ENCODE measurements at regions not wholly inside any gene's neighbourhood (a gene's known extent, or its start where the extent isn't known, plus 50 kb on each side); places are given as distances from the start of the nearest gene placed in this dataset.
A peak's percentile ranks its signal among the peaks of the same experiment; 100 is the strongest.

DNA sequence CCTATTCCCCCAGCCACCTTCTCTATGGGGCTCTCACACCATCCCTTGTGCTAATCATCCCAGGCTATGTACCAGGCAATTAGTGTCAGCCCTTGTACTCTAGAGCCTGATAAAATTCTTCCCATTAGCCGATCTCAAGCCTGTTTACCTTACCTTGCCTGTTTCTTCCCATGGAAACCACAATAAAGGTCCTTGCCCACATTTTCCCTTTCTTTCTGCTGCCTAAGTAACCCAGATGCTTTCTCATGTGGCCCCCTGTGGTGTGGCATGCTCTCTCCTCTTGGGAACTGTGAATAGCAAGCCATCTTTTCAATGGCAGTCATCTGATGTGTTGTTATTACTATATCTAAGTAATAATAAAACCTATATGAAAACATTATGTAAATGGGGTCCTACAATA is 265.8 kb upstream of the ELAC2 start:
- Histone ChIP-seq H2AFZ (no peak overlapping the region; the same call in 1 of the 2 replicates), H3K36me3 (ENCODE audit: insufficient read depth) (no peaks in the 10 kb centered on the region), H3F3A (replicated peaks; ENCODE audit: low read depth) (no peaks in the 10 kb centered on the region), H3K4me2 (no peak overlapping the region), H3K27me3 (ENCODE audit: insufficient read depth) (no peaks in the 10 kb centered on the region), H4K20me1 (replicated peaks; ENCODE audit: insufficient read depth) (no peaks in the 10 kb centered on the region), H3K4me3 (no peak overlapping the region), H3K9me2 (ENCODE audit: insufficient read depth) (peaks cover 9% of the 10 kb centered on the region), H3K27ac (ENCODE audit: low read depth) (no peak overlapping the region), H3K79me2 (replicated peaks; ENCODE audit: insufficient read depth) (no peaks in the 10 kb centered on the region), H3K4me1 (ENCODE audit: insufficient read depth) (no peaks in the 10 kb centered on the region)
- no peak for TF ChIP-seq CTCF (conservative IDR thresholded peaks at IDR 0.05; ENCODE audit: low read depth in 2 of 2)
- no peak overlapping the region for H3K4me3 Mint-ChIP-seq
- no peaks in the 10 kb centered on the region for H3K9me3 Mint-ChIP-seq
- DNase-seq (ENCODE audit: low spot score) (peak; percentile 30), ATAC-seq (no peak; the same call in 2 of the 3 replicates)
- no peaks in the 10 kb centered on the region for H3K36me3 Mint-ChIP-seq (ENCODE audit: low read depth)
- H3K27ac Mint-ChIP-seq, result no peak overlapping the region
- peaks cover 3% of the 10 kb centered on the region for H3K27me3 Mint-ChIP-seq (ENCODE audit: insufficient read depth, low read depth, poor library complexity)
- H3K4me1 Mint-ChIP-seq, result peaks cover 8% of the 10 kb centered on the region

DNA sequence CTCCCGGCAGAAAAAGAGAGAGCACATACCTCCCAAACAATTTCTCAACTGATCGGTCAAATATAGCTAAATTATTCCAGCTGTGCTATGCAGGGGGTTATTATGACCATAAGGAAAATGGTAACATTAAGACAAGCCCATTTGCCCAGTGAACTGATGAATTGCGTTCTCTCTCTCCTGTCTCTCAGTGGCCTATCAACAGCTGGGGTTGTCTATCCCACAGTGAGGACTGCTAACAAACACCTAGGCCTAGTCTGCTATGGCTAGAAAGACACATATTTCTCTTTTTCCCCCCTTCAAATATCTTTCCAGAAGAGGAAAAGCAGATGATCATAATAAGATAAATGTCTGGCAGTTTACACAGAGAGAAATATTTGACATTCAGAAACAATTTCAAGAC is 263.8 kb upstream of the ELAC2 start:
- no peaks in the 10 kb centered on the region for H3K36me3 Mint-ChIP-seq (ENCODE audit: low read depth)
- H3K9me3 Mint-ChIP-seq, result no peaks in the 10 kb centered on the region
- no peak overlapping the region for H3K27ac Mint-ChIP-seq
- TF ChIP-seq CREB1 (CRISPR knock-in tag; IDR thresholded peaks at IDR 0.05; ENCODE audit: low read depth) (no peak), ZNF114 (CRISPR knock-in tag; IDR thresholded peaks at IDR 0.05) (no peak), CTCF (conservative IDR thresholded peaks at IDR 0.05; ENCODE audit: low read depth in 2 of 2) (no peak), EZH2phosphoT487 (IDR thresholded peaks at IDR 0.05; ENCODE audit: unreplicated experiment) (no peak), POLR2AphosphoS5 (IDR thresholded peaks at IDR 0.05; ENCODE audit: low read depth) (no peak), ZNF331 (CRISPR knock-in tag; IDR thresholded peaks at IDR 0.05; ENCODE audit: low read depth) (no peak), ETS1 (IDR thresholded peaks at IDR 0.05) (no peak), ZNF462 (CRISPR knock-in tag; IDR thresholded peaks at IDR 0.05) (no peak), STAT1 (IDR thresholded peaks at IDR 0.05; ENCODE audit: unreplicated experiment) (no peak), EZH2 (IDR thresholded peaks at IDR 0.05; ENCODE audit: low read depth, unreplicated experiment) (no peak)

More for the DNA sequence above, 263.8 kb upstream of the ELAC2 start:
- Mint-ChIP-seq H3K4me3 (no peak overlapping the region), H3K4me1 (peaks cover 8% of the 10 kb centered on the region), H3K27me3 (ENCODE audit: insufficient read depth, low read depth, poor library complexity) (peaks cover 5% of the 10 kb centered on the region)
- no peaks in the 10 kb centered on the region for H3K27me3 ChIP-seq (ENCODE audit: insufficient read depth)
- no peaks in the 10 kb centered on the region for H3K79me2 ChIP-seq (replicated peaks; ENCODE audit: insufficient read depth)
- H3K4me3 ChIP-seq, result no peak overlapping the region
- no peak overlapping the region for H3K4me2 ChIP-seq
- peaks cover 9% of the 10 kb centered on the region for H3K9me2 ChIP-seq (ENCODE audit: insufficient read depth)
- no peak overlapping the region for H3K27ac ChIP-seq (ENCODE audit: low read depth)
- H3K36me3 ChIP-seq (ENCODE audit: insufficient read depth), result no peaks in the 10 kb centered on the region
- no peaks in the 10 kb centered on the region for H4K20me1 ChIP-seq (replicated peaks; ENCODE audit: insufficient read depth)
- ATAC-seq, result no peak
- no peaks in the 10 kb centered on the region for H3K4me1 ChIP-seq (ENCODE audit: insufficient read depth)
- H3F3A ChIP-seq (replicated peaks; ENCODE audit: low read depth), result no peaks in the 10 kb centered on the region
- no peak overlapping the region for H2AFZ ChIP-seq
- no peak for DNase-seq (ENCODE audit: low spot score)
